OCI-LY7 (cell line): ENCODE measurements at regions not wholly inside any gene's neighbourhood (a gene's known extent, or its start where the extent isn't known, plus 50 kb on each side); places are given as distances from the start of the nearest gene placed in this dataset.

ENCODE experiments used
- CTCF ChIP-seq: fragments of 200-600 bp; sonication (generic); conservative IDR thresholded peaks from 2 replicates; pipeline ENCODE4 v1.5.1; 2014; ENCODE audit warnings: mild to moderate bottlenecking, antibody characterized with exemption, low read length, moderate library complexity, mixed read lengths
- EZH2phosphoT487 ChIP-seq: fragments of 200-600 bp; sonication (generic); IDR thresholded peaks from 2 replicates; pipeline ENCODE4 v1.6.1; 2018; ENCODE audit warnings: low read depth, borderline replicate concordance, mild to moderate bottlenecking, mixed run types, antibody characterized with exemption, low read length, moderate library complexity, mixed read lengths

DNA sequence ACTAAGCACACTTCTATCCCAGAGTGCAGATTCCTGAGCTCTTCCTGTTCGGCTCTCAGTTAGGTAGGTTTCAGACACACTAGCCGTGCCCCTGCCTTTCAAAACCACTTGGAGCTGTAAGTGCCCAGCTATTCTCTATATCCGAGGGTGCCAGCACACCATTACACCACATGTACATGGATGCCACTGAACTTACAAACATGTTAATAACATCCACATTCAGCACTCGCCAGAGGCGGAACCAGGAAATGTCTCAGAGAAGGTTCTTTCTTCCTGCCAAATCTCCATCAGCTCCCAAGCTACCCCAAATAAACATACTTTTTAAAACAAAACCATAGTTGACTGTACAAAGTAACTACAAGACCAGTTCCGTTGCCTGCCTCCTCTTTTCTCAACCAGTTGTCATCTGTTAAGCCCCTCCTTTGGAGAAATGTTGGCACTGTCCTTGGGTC is 78.4 kb upstream of the CTTNBP2NL start:
- no peak for TF ChIP-seq CTCF
- no peak for TF ChIP-seq EZH2phosphoT487
